Chondrocyte (in vitro differentiated cells): ENCODE measurements at regions not wholly inside any gene's neighbourhood (a gene's known extent, or its start where the extent isn't known, plus 50 kb on each side); places are given as distances from the start of the nearest gene placed in this dataset.
"Not testable (repeated sequence)": the region's sequence is repeated elsewhere in the genome, so short reads cannot be mapped to it uniquely, and the experiment has no call there.

Experiments used
- DNase-seq: peaks from one replicate; pipeline ENCODE4 v3.0.0; 2021; ENCODE audit warnings: mixed read lengths, low spot score
- H3K27ac Mint-ChIP-seq: one replicate; pipeline ENCODE4 v1.8.0; 2021; ENCODE audit warnings: mild to moderate bottlenecking, moderate library complexity, mixed read lengths; ENCODE audit not compliant: unreplicated experiment
- H3K27me3 Mint-ChIP-seq: 2 replicates; pipeline ENCODE4 v1.8.0; 2021; ENCODE audit warnings: low read depth, mixed read lengths
- H3K36me3 Mint-ChIP-seq: 2 replicates; pipeline ENCODE4 v1.8.0; 2021; ENCODE audit warnings: low read depth, mixed read lengths
- H3K4me1 Mint-ChIP-seq: 2 replicates; pipeline ENCODE4 v1.8.0; 2021; ENCODE audit warnings: low read depth, mild to moderate bottlenecking, mixed read lengths
- H3K4me3 Mint-ChIP-seq: one replicate; pipeline ENCODE4 v1.8.0; 2021; ENCODE audit warnings: mild to moderate bottlenecking, moderate library complexity, mixed read lengths; ENCODE audit not compliant: unreplicated experiment
- H3K9me3 Mint-ChIP-seq: 2 replicates; pipeline ENCODE4 v1.8.0; 2021; ENCODE audit warnings: low read depth, mixed read lengths
- TF ChIP-seq, protein P1 (sequence below): fragments of 200-600 bp; sonication (generic); IDR thresholded peaks from 2 replicates; pipeline ENCODE4 v1.5.0; 2021; ENCODE audit warnings: antibody characterized with exemption, mild to moderate bottlenecking, moderate library complexity

DNA sequence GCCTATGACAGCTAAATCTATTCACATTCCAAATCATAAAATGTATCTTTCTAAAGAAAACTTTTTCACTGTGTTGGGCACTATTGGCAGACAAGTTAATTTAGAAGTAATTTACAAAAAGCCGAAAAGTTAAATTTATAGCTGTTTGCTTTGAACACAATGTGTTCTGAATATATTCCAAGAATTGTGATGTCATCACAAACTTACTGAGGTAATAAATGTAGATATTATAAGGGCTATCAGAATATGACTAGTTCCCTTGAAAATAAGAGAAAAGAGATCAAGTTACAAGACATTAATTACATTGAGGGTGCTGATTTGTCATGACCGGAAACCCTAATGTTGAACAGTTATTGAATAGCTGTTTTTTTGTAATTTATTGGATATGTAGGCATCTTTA is 153.9 kb upstream of the SCN7A start:
- peaks cover 1% of the 10 kb centered on the region for H3K36me3 Mint-ChIP-seq
- TF ChIP-seq, protein P1, sequence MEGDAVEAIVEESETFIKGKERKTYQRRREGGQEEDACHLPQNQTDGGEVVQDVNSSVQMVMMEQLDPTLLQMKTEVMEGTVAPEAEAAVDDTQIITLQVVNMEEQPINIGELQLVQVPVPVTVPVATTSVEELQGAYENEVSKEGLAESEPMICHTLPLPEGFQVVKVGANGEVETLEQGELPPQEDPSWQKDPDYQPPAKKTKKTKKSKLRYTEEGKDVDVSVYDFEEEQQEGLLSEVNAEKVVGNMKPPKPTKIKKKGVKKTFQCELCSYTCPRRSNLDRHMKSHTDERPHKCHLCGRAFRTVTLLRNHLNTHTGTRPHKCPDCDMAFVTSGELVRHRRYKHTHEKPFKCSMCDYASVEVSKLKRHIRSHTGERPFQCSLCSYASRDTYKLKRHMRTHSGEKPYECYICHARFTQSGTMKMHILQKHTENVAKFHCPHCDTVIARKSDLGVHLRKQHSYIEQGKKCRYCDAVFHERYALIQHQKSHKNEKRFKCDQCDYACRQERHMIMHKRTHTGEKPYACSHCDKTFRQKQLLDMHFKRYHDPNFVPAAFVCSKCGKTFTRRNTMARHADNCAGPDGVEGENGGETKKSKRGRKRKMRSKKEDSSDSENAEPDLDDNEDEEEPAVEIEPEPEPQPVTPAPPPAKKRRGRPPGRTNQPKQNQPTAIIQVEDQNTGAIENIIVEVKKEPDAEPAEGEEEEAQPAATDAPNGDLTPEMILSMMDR, result no peak
- H3K4me1 Mint-ChIP-seq, result peaks cover 16% of the 10 kb centered on the region
- peaks cover 11% of the 10 kb centered on the region for H3K9me3 Mint-ChIP-seq
- DNase-seq, result no peak
- no peaks in the 10 kb centered on the region for H3K27me3 Mint-ChIP-seq
- no peak overlapping the region for H3K4me3 Mint-ChIP-seq
- H3K27ac Mint-ChIP-seq, result no peak overlapping the region

DNA sequence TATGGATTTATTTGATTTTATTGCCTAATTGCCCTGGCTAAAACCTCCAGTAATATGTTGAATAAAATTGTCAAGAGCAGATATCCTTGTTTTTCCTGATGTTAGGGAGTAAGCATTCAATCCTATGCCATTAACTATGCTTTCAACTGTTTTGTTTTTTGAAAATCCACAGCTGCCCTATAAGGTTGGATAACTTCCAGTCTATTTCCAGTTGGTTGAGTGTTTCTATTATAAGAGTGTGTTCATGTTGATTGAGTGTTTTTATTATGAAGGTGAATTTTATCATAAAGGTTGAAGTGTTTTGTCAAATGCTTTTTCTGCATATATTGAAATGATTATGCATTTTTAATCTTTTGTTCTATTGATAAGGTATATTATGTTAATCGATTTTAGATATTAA is 149.9 kb upstream of the SCN7A start:
- no peaks in the 10 kb centered on the region for H3K4me1 Mint-ChIP-seq
- TF ChIP-seq, protein P1, result no peak
- H3K27ac Mint-ChIP-seq, result no peak overlapping the region
- no peak overlapping the region for H3K4me3 Mint-ChIP-seq
- no peak for DNase-seq
- no peaks in the 10 kb centered on the region for H3K27me3 Mint-ChIP-seq
- peaks cover 16% of the 10 kb centered on the region for H3K9me3 Mint-ChIP-seq
- H3K36me3 Mint-ChIP-seq, result peaks cover 1% of the 10 kb centered on the region

DNA sequence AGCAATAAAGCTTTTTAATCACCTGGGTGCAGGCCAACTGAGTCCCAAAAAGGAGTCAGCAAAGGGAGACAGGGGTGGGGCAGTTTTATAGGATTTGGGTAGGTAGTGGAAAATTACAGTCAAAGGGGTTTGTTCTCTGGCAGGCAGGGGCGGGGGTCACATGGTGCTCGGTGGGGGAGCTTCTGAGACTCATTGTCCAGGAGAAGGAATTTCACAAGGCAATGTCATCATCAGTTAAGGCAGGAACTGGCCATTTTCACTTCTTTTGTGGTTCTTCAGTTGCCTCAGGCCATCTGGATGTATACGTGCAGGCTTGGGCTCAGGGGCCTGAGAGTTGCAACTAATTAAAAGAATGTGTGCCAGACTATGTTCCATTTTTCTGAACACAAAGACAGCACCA is 147.5 kb upstream of the SCN7A start:
- peaks cover 15% of the 10 kb centered on the region for H3K9me3 Mint-ChIP-seq
- DNase-seq, H3K4me1 Mint-ChIP-seq, H3K36me3 Mint-ChIP-seq, H3K27me3 Mint-ChIP-seq, H3K4me3 Mint-ChIP-seq, H3K27ac Mint-ChIP-seq: not testable (repeated sequence)

DNA sequence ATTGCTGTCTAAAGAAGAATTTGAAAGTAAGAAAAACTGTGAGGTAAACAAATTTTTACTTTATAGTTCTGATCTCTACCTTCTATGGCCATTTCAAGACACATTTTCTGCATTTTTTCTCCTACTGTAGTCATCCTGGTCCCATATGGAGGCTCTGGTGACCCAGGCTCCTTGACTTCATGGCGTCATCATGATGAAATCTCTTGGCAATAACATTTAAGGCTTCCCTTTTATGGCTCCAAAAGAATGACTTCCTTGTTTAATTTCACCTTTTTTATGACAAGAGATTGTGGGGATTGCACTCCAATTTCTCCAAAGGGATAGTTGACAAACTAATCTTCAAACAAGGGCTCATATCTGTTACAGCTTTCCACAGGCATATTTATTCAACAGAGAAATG is 143.0 kb upstream of the SCN7A start:
- DNase-seq, result no peak
- peaks cover 23% of the 10 kb centered on the region for H3K4me1 Mint-ChIP-seq

DNA sequence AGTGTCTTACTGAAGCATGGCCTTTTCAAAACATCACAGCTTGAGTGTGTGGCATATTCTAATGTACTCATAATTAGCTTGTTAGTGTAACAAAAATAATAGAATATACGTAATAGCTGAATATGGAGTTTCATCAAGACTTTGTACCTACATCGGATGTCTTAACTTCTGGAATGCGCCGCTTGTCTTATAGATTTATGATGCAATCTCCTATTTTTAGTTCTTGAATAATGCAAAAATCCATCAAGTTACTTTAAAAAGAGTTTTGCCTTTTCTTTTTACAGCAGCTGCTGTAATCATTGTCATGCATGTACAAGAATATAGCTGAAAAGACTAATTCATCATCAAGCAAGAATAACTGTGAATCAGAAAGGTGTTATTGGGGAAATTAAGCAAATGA is 140.7 kb upstream of the SCN7A start:
- peaks cover 29% of the 10 kb centered on the region for H3K4me1 Mint-ChIP-seq
- TF ChIP-seq, protein P1, result no peak
- H3K4me3 Mint-ChIP-seq, result no peak overlapping the region
- no peaks in the 10 kb centered on the region for H3K27me3 Mint-ChIP-seq
- H3K27ac Mint-ChIP-seq, result no peak overlapping the region
- H3K9me3 Mint-ChIP-seq, result peaks cover 27% of the 10 kb centered on the region
- H3K36me3 Mint-ChIP-seq, result peaks cover 12% of the 10 kb centered on the region
- no peak for DNase-seq

More for the DNA sequence above, 143.0 kb upstream of the SCN7A start:
- H3K27me3 Mint-ChIP-seq, result no peaks in the 10 kb centered on the region
- H3K9me3 Mint-ChIP-seq, result peaks cover 17% of the 10 kb centered on the region
- H3K4me3 Mint-ChIP-seq, result no peak overlapping the region
- no peak overlapping the region for H3K27ac Mint-ChIP-seq
- H3K36me3 Mint-ChIP-seq, result peaks cover 4% of the 10 kb centered on the region
- TF ChIP-seq, protein P1, result no peak

DNA sequence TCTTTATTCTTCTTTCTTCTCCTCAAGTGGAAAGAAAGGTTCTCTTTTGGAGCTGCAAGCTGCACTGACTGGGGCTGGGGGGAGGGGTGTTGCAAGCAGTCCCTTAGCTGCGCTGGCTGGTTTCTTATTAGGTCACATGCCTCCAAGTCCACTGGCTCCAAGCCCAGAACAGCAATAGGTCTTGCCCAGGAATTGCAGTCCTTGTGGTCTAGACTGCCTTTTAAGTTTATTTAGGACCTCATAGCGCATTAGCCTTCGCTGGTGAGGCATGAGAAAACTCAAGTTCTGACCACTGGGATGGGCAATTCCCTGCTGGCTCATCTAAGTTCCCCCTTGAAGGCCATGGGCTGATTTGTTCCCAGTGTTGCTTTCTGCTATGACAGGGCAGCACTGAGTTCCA is 138.6 kb upstream of the SCN7A start:
- H3K4me3 Mint-ChIP-seq, result no peak overlapping the region
- H3K9me3 Mint-ChIP-seq, result peaks cover 29% of the 10 kb centered on the region
- peaks cover 29% of the 10 kb centered on the region for H3K4me1 Mint-ChIP-seq
- peaks cover 12% of the 10 kb centered on the region for H3K36me3 Mint-ChIP-seq
- TF ChIP-seq, protein P1, result no peak
- no peak for DNase-seq
- H3K27me3 Mint-ChIP-seq, result no peaks in the 10 kb centered on the region
- peak overlapping the region; percentile 77 for H3K27ac Mint-ChIP-seq
